A549 (cell line): ENCODE measurements at regions not wholly inside any gene's neighbourhood (a gene's known extent, or its start where the extent isn't known, plus 50 kb on each side); places are given as distances from the start of the nearest gene placed in this dataset.
A peak's percentile ranks its signal among the peaks of the same experiment; 100 is the strongest.

Experiments used
- ATAC-seq, 2 experiments: fragments of 200-7000 bp in 1 of 2; fragments of >200 bp in 1 of 2; cut with Nextera tagmentation in 1 of 2; cut with Tn5 transposase in 1 of 2; 3 replicates each; pipeline versions ENCODE4 v1.8.0 to v1.9.1; 2018 to 2020; ENCODE audit warnings: mild to moderate bottlenecking in 1 of 2, moderate library complexity in 1 of 2
- CTCF ChIA-PET: fragments of 300-600 bp; sonication (Branson Sonifier 250); formaldehyde crosslinking; extraction: SDS; loops from one replicate; lab custom pipeline; 2021; ENCODE audit warnings: antibody characterized with exemption, inconsistent platforms; lab: Yijun Ruan, JAX
- POLR2A ChIA-PET: fragments of 350-600 bp; formaldehyde crosslinking; extraction: SDS; loops from one replicate; lab custom pipeline; 2021; ENCODE audit warnings: antibody characterized with exemption, inconsistent platforms; lab: Yijun Ruan, JAX
- DNase-seq, 2 experiments: peaks; one replicate each; pipeline versions ENCODE4 v3.0.0 to v3.0.0-alpha.2; 2011 to 2016; ENCODE audit warnings: low read depth in 1 of 2, low spot score in 1 of 2
- FAIRE-seq: peaks from 2 replicates; lab custom pipeline; 2011; peaks lifted over from hg19 to GRCh38; lab: Jason Lieb, UNC
- H3K27ac ChIP-seq, 2 experiments: fragments of >200 bp; sonication (Bioruptor Twin); formaldehyde crosslinking; 3 replicates each; pipeline ENCODE4 v1.5.1; 2016 to 2017
- H3K4me1 ChIP-seq: fragments of >200 bp; sonication (Bioruptor Twin); formaldehyde crosslinking; 3 replicates; pipeline ENCODE4 v1.6.1; 2016
- H3K4me2 ChIP-seq: fragments of >200 bp; sonication (Bioruptor Twin); formaldehyde crosslinking; 3 replicates; pipeline ENCODE4 v1.6.1; 2016
- H3K4me3 ChIP-seq: fragments of >200 bp; sonication (Bioruptor Twin); formaldehyde crosslinking; 3 replicates; pipeline ENCODE4 v1.5.1; 2016
- H3K9me3 ChIP-seq: fragments of >200 bp; sonication (Bioruptor Twin); formaldehyde crosslinking; 3 replicates; pipeline ENCODE4 v1.6.1; 2016
- CEBPB ChIP-seq, 2 experiments: fragments of >200 bp in 1 of 2; sonication (Bioruptor Twin) in 1 of 2; formaldehyde crosslinking in 1 of 2; IDR thresholded peaks; 2 replicates each; pipeline ENCODE4 v1.6.1; 2012 to 2016
- CHD2 ChIP-seq: fragments of 150-350 bp; IDR thresholded peaks from 2 replicates; pipeline ENCODE4 v1.6.1; 2014; ENCODE audit warnings: low read length; ENCODE audit not compliant: partially characterized antibody
- FOSB ChIP-seq: fragments of 250-450 bp; sonication (Bioruptor Pico); IDR thresholded peaks from 2 replicates; pipeline ENCODE4 v1.5.0; 2020; ENCODE audit warnings: mild to moderate bottlenecking, moderate library complexity
- FOSL2 ChIP-seq, 2 experiments: fragments of 450-650 bp in 1 of 2; fragments of >200 bp in 1 of 2; sonication (Bioruptor Twin) in 1 of 2; formaldehyde crosslinking; IDR thresholded peaks; 2 replicates each; pipeline versions ENCODE4 v1.5.0 to v1.6.1; 2016 to 2020; ENCODE audit warnings: mild to moderate bottlenecking in 1 of 2, moderate library complexity in 1 of 2
- HDAC2 ChIP-seq: fragments of 200-600 bp; sonication (generic); IDR thresholded peaks from 2 replicates; pipeline ENCODE4 v1.6.1; 2016
- HEYL ChIP-seq: fragments of 250-450 bp; sonication (Bioruptor Pico); IDR thresholded peaks from 2 replicates; pipeline ENCODE4 v1.8.0; 2021; ENCODE audit warnings: mild to moderate bottlenecking, moderate library complexity
- HOXB5 ChIP-seq: fragments of 250-450 bp; sonication (Bioruptor Pico); IDR thresholded peaks from 2 replicates; pipeline ENCODE4 v1.5.0; 2020; ENCODE audit warnings: mild to moderate bottlenecking, moderate library complexity
- JUN ChIP-seq, 2 experiments: fragments of >200 bp; sonication (Bioruptor Twin); formaldehyde crosslinking; IDR thresholded peaks; 2 replicates in 1 of 2; 3 replicates in 1 of 2; pipeline ENCODE4 v1.6.1; 2016 to 2017
- JUNB ChIP-seq: fragments of >200 bp; sonication (Bioruptor Twin); formaldehyde crosslinking; IDR thresholded peaks from 2 replicates; pipeline ENCODE4 v1.6.1; 2016
- KDM1A ChIP-seq: fragments of 200-600 bp; sonication (generic); IDR thresholded peaks from 2 replicates; pipeline ENCODE4 v1.6.1; 2016; ENCODE audit warnings: low read depth, mild to moderate bottlenecking
- NPAS2 ChIP-seq: fragments of 250-450 bp; sonication (Bioruptor Pico); IDR thresholded peaks from 2 replicates; pipeline ENCODE4 v1.8.0; 2022; ENCODE audit warnings: mild to moderate bottlenecking, moderate library complexity, borderline replicate concordance
- NR3C1 ChIP-seq: fragments of >200 bp; sonication (Bioruptor Twin); formaldehyde crosslinking; IDR thresholded peaks from 3 replicates; pipeline ENCODE4 v1.6.1; 2017
- POLR2AphosphoS2 ChIP-seq: conservative IDR thresholded peaks from 2 replicates; pipeline ENCODE4 v1.6.1; 2012; ENCODE audit warnings: low read length, improper control_type of control experiment, inconsistent platforms
- RAD21 ChIP-seq, 2 experiments: fragments of >200 bp in 1 of 2; sonication (Bioruptor Twin) in 1 of 2; formaldehyde crosslinking in 1 of 2; IDR thresholded peaks in 1 of 2; conservative IDR thresholded peaks in 1 of 2; 2 replicates in 1 of 2; 3 replicates in 1 of 2; pipeline ENCODE4 v1.6.1; 2012 to 2018; ENCODE audit warnings: inconsistent platforms in 1 of 2
- RFX5 ChIP-seq: fragments of 450-650 bp; IDR thresholded peaks from 2 replicates; pipeline ENCODE4 v1.7.1; 2014; ENCODE audit warnings: antibody characterized with exemption, mild to moderate bottlenecking, moderate library complexity
- RNF2 ChIP-seq: fragments of 200-600 bp; sonication (generic); IDR thresholded peaks from 2 replicates; pipeline ENCODE4 v1.6.1; 2016; ENCODE audit warnings: low read depth, mild to moderate bottlenecking, antibody characterized with exemption, moderate library complexity, borderline replicate concordance
- SMC3 ChIP-seq: fragments of >200 bp; sonication (Bioruptor Twin); formaldehyde crosslinking; IDR thresholded peaks from 3 replicates; pipeline ENCODE4 v1.6.1; 2018; ENCODE audit warnings: inconsistent platforms
- TFCP2L1 ChIP-seq: fragments of 250-450 bp; sonication (Bioruptor Pico); IDR thresholded peaks from 2 replicates; pipeline ENCODE4 v1.5.0; 2021; ENCODE audit warnings: mild to moderate bottlenecking
- ZC3H11A ChIP-seq: fragments of 450-650 bp; IDR thresholded peaks from 2 replicates; pipeline ENCODE4 v1.6.1; 2014; ENCODE audit warnings: antibody characterized with exemption, mild to moderate bottlenecking
- WGBS: methylation state at CpG from one replicate; pipeline ENCODE4 v1.1.6; 2017; ENCODE audit errors: missing lambda C conversion rate; 5-methylcytosine and 5-hydroxymethylcytosine counted together
- TF ChIP-seq, protein P1 (sequence below): fragments of >200 bp; sonication (Bioruptor Twin); formaldehyde crosslinking; IDR thresholded peaks from 3 replicates; pipeline ENCODE4 v1.5.1; 2016
- TF ChIP-seq, protein P2 (sequence below): IDR thresholded peaks from 2 replicates; pipeline ENCODE4 v1.6.1; 2012
- TF ChIP-seq, protein P3 (sequence below): fragments of 200-600 bp; sonication (generic); IDR thresholded peaks from 2 replicates; pipeline ENCODE4 v1.6.1; 2016; ENCODE audit warnings: antibody characterized with exemption, mild to moderate bottlenecking, moderate library complexity
- TF ChIP-seq, protein P4 (sequence below): IDR thresholded peaks from 2 replicates; pipeline ENCODE4 v1.6.1; 2012; ENCODE audit warnings: low read depth, borderline replicate concordance

DNA sequence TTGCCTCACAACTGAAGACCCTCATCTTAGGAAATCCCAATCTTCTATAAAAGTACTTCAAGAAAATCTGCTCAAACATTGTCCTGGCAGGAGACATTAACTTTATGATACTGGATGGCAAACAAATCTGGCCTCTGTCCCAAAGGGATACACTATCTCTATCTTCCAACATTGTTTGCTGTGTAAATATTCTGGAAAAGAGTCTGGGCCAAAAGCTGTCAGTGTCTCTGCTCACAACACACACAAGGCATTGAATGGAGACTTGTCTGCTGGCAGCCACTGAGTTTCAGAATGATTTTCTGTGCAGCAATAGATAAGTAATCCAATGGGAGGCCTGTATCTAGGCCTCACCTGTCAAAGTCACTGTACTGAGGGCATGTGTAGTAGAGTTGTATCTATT, 471.1 kb downstream of the DMAC1 start:
- CTCF ChIA-PET = no interaction called here
- ATAC-seq = no peak
- POLR2A ChIA-PET = no interaction called here
- FAIRE-seq = no peak
- TF ChIP-seq KDM1A = no peak
- TF ChIP-seq, protein P1, sequence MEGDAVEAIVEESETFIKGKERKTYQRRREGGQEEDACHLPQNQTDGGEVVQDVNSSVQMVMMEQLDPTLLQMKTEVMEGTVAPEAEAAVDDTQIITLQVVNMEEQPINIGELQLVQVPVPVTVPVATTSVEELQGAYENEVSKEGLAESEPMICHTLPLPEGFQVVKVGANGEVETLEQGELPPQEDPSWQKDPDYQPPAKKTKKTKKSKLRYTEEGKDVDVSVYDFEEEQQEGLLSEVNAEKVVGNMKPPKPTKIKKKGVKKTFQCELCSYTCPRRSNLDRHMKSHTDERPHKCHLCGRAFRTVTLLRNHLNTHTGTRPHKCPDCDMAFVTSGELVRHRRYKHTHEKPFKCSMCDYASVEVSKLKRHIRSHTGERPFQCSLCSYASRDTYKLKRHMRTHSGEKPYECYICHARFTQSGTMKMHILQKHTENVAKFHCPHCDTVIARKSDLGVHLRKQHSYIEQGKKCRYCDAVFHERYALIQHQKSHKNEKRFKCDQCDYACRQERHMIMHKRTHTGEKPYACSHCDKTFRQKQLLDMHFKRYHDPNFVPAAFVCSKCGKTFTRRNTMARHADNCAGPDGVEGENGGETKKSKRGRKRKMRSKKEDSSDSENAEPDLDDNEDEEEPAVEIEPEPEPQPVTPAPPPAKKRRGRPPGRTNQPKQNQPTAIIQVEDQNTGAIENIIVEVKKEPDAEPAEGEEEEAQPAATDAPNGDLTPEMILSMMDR = no peak
- TF ChIP-seq RNF2 = no peak
- TF ChIP-seq, protein P2, sequence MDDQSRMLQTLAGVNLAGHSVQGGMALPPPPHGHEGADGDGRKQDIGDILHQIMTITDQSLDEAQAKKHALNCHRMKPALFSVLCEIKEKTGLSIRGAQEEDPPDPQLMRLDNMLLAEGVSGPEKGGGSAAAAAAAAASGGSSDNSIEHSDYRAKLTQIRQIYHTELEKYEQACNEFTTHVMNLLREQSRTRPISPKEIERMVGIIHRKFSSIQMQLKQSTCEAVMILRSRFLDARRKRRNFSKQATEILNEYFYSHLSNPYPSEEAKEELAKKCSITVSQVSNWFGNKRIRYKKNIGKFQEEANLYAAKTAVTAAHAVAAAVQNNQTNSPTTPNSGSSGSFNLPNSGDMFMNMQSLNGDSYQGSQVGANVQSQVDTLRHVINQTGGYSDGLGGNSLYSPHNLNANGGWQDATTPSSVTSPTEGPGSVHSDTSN = no peak
- TF ChIP-seq, all 56 proteins: peak for 0
- Histone ChIP-seq H3K9me3 (no peaks in the 10 kb centered on the region), H3K4me2 (no peak overlapping the region), H3K4me3 (no peak overlapping the region), H3K4me1 (peaks cover 3% of the 10 kb centered on the region; the same call in 1 of the 3 replicates), H3K27ac (no peak overlapping the region)
- no peak for DNase-seq

DNA sequence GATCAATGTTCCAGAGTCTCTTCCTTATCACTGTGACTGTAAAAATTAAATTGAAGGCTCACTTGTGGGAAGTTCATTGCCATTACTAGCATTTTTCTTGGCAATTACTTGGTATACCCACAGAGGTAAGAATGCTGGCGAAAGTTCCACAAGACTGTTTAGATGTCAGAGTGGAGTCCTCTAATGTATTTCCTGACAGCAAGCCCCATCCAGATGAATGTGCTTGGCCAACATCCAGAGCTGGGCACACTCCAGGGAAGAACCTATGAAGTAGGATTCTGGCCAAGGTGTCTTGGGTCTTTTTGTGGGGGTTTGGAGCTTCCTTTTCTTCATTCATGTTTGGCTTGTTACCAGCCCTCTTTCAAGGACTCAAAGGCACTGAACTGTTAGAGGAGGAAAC, 473.6 kb downstream of the DMAC1 start:
- DNase-seq (no peak), FAIRE-seq (no peak)
- Histone ChIP-seq H3K4me2 (no peak overlapping the region), H3K9me3 (peaks cover 3% of the 10 kb centered on the region; the same call in 2 of the 3 replicates)
- CTCF ChIA-PET = interaction anchor here (1.0 kb wide), 1 partner anchor 21 kb away, joined by 3 read pairs; no protein-coding TSS in a partner anchor
- 67% methylated on average over 1 of the region's 1 CpG for WGBS
- TF ChIP-seq SMC3 = no peak
- no peak for TF ChIP-seq FOSB (CRISPR knock-in tag)
- TF ChIP-seq NR3C1 = no peak
- TF ChIP-seq NPAS2 = no peak
- TF ChIP-seq CHD2 = no peak
- TF ChIP-seq ZC3H11A = no peak
- no peak for TF ChIP-seq JUNB
- TF ChIP-seq RAD21 (conservative IDR thresholded peaks at IDR 0.05 in 1 of 2, IDR thresholded peaks at IDR 0.05 in 1 of 2) = no peak
- TF ChIP-seq CEBPB (IDR thresholded peaks at IDR 0.05) = no peak
- TF ChIP-seq HDAC2 = no peak
- no peak for TF ChIP-seq POLR2AphosphoS2
- TF ChIP-seq HOXB5 = no peak
- TF ChIP-seq RFX5 = no peak
- TF ChIP-seq JUN (IDR thresholded peaks at IDR 0.05) = no peak
- TF ChIP-seq, all 56 proteins: peak for 0
- no peak for ATAC-seq
- POLR2A ChIA-PET = no interaction called here
- peaks cover 3% of the 10 kb centered on the region; the same call in 2 of the 3 replicates for H3K4me1 ChIP-seq
- no peak overlapping the region for H3K4me3 ChIP-seq
- no peak overlapping the region for H3K27ac ChIP-seq

DNA sequence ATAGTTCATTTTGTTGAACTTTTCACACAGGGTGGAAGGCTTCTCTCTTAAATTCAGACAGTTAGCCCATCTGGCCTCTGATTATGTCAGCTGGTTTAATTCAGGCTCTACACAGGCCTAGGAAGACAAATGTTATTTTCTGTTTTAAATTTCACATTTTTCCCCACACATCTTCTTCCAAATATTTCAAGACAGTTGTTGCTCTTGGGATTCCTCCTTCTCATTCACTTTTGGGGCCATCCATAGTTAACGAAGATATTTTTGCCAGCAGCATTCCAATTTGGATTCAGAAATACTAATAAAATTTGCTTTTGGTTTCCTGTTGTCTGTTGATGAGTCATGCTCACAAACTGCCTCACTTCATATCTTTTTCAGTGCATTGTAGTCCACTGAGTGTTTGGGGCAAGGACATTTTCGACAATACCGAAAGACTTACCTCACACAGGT, 475.4 kb downstream of the DMAC1 start:
- FAIRE-seq (no peak), DNase-seq (no peak), ATAC-seq (no peak)
- Histone ChIP-seq H3K4me3 (no peak overlapping the region), H3K27ac (no peak overlapping the region), H3K4me1 (peaks cover 17% of the 10 kb centered on the region), H3K9me3 (peaks cover 3% of the 10 kb centered on the region; the same call in 2 of the 3 replicates), H3K4me2 (no peak overlapping the region)
- POLR2A ChIA-PET = no interaction called here
- WGBS = 58% methylated on average over 3 of the region's 3 CpGs
- CTCF ChIA-PET = no interaction called here
- TF ChIP-seq TFCP2L1 (CRISPR knock-in tag) (no peak), HEYL (CRISPR knock-in tag) (no peak), FOSL2 (IDR thresholded peaks at IDR 0.05) (no peak), FOSL2 (CRISPR knock-in tag; IDR thresholded peaks at IDR 0.05) (peak; percentile 62)
- TF ChIP-seq, protein P3, sequence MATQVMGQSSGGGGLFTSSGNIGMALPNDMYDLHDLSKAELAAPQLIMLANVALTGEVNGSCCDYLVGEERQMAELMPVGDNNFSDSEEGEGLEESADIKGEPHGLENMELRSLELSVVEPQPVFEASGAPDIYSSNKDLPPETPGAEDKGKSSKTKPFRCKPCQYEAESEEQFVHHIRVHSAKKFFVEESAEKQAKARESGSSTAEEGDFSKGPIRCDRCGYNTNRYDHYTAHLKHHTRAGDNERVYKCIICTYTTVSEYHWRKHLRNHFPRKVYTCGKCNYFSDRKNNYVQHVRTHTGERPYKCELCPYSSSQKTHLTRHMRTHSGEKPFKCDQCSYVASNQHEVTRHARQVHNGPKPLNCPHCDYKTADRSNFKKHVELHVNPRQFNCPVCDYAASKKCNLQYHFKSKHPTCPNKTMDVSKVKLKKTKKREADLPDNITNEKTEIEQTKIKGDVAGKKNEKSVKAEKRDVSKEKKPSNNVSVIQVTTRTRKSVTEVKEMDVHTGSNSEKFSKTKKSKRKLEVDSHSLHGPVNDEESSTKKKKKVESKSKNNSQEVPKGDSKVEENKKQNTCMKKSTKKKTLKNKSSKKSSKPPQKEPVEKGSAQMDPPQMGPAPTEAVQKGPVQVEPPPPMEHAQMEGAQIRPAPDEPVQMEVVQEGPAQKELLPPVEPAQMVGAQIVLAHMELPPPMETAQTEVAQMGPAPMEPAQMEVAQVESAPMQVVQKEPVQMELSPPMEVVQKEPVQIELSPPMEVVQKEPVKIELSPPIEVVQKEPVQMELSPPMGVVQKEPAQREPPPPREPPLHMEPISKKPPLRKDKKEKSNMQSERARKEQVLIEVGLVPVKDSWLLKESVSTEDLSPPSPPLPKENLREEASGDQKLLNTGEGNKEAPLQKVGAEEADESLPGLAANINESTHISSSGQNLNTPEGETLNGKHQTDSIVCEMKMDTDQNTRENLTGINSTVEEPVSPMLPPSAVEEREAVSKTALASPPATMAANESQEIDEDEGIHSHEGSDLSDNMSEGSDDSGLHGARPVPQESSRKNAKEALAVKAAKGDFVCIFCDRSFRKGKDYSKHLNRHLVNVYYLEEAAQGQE = no peak
- TF ChIP-seq, protein P4, sequence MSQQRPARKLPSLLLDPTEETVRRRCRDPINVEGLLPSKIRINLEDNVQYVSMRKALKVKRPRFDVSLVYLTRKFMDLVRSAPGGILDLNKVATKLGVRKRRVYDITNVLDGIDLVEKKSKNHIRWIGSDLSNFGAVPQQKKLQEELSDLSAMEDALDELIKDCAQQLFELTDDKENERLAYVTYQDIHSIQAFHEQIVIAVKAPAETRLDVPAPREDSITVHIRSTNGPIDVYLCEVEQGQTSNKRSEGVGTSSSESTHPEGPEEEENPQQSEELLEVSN = no peak
